GM12891 (cell line): ENCODE measurements at regions not wholly inside any gene's neighbourhood (a gene's known extent, or its start where the extent isn't known, plus 50 kb on each side); places are given as distances from the start of the nearest gene placed in this dataset.

Experiments
- PAX5 ChIP-seq: IDR thresholded peaks from 2 replicates; pipeline ENCODE4 v1.6.1; 2011; ENCODE audit warnings: low read length, moderate library complexity, mild to moderate bottlenecking; ENCODE audit not compliant: insufficient read depth, severe bottlenecking
- POLR2A ChIP-seq: IDR thresholded peaks from 2 replicates; pipeline ENCODE4 v1.6.1; 2011; ENCODE audit warnings: low read depth, low read length, control low read depth
- POLR2AphosphoS5 ChIP-seq: IDR thresholded peaks from 2 replicates; pipeline ENCODE4 v1.6.1; 2011; ENCODE audit warnings: low read depth, low read length, control low read depth

- TF ChIP-seq POLR2A, result no peak
- TF ChIP-seq POLR2AphosphoS5, result no peak
- TF ChIP-seq PAX5, result no peak
Observed at GRCh38 chr10:29083096-29083495, 205.8 kb upstream of the LYZL1 start.
